ENCODE measurements at regions not wholly inside any gene's neighbourhood (a gene's known extent, or its start where the extent isn't known, plus 50 kb on each side); places are given as distances from the start of the nearest gene placed in this dataset.

DNA sequence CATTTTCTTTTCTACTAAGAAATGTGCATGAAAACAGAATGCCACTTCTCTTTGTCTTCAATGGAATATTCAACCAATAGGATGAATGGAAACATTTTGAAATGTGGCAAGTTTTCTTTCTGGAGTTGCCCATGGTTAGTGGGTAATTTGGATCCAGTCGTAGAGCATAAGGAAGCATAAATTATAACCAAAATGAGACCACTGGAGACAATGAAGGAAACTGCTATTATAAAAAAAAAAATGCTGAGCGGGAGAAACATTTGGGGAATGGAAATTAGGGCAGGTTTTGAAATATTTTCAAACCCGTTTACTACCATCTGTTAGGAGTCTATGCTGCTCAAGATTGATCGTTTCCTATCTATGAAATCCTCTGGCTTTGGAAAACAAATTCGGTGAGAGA lies 182.9 kb upstream of the PRKCQ start:
- TF ChIP-seq POLR2A (IDR thresholded peaks at IDR 0.05; ENCODE audit: low read length), result no peak
- no peak for TF ChIP-seq GATA1 (IDR thresholded peaks at IDR 0.05; ENCODE audit: low read depth, low read length)
- DNase-seq, result no peak

DNA sequence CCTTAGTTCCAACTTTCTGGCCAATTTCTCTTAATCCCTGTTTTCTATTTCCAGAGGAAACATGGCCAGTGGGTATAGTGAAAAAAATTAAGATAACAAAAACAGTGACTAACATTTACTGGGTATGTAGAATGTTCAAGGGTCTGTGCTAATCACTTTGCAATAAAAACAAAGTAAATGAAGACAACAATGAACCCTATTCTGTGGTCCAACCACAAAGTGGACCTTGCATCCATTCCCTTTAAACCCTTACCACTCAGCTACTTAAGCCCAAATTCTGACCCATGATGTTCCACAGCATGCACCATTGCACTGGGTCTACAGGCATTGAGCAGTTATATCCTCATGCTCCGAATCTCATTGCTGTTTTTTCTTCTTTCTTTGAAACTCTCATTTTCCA lies 179.9 kb upstream of the PRKCQ start:
- TF ChIP-seq GATA1 (IDR thresholded peaks at IDR 0.05; ENCODE audit: low read depth, low read length) (no peak), POLR2A (IDR thresholded peaks at IDR 0.05; ENCODE audit: low read length) (no peak)
- DNase-seq, result no peak

DNA sequence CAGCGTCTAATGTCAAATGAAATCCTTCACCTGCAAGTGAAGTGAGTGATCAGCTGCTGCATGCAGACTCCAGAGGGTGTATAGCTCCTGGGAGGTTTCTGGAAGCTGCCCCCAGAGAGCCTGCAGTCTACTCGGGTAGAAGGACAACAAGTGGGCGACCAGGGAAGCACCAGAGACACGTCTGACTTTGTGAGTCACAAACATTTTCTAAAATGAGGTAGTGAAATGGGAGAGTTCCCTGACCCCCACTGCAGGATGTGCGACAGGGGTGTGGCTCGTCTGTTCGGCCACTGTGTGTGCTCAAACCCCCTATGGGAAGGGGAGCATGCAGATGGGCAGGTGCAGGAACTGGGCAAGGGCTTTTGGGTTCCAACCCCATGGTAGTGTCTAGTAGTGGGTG lies 177.1 kb upstream of the PRKCQ start:
- no peak for TF ChIP-seq POLR2A (IDR thresholded peaks at IDR 0.05; ENCODE audit: low read length)
- no peak for TF ChIP-seq GATA1 (IDR thresholded peaks at IDR 0.05; ENCODE audit: low read depth, low read length)
- DNase-seq, result no peak

DNA sequence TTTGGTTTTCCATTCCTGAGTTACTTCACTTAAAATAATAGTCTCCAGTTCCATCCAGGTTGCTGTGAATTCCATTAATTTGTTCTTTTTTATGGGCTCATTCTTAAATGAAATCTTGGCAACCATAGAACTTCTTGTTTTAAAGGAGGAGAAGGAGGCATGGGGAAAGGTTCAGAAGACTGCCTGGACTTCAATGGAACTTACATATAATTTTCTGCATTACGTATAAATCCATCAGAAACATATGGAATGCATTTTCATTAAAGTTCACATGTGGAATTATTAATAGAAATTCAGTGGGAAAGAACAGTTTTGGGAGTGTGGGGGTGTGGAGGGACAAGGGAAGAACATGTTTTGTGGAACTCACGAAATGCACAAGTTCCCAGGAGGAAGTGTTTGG lies 176.6 kb upstream of the PRKCQ start:
- no peak for DNase-seq
- TF ChIP-seq GATA1 (IDR thresholded peaks at IDR 0.05; ENCODE audit: low read depth, low read length) (no peak), POLR2A (IDR thresholded peaks at IDR 0.05; ENCODE audit: low read length) (no peak)

DNA sequence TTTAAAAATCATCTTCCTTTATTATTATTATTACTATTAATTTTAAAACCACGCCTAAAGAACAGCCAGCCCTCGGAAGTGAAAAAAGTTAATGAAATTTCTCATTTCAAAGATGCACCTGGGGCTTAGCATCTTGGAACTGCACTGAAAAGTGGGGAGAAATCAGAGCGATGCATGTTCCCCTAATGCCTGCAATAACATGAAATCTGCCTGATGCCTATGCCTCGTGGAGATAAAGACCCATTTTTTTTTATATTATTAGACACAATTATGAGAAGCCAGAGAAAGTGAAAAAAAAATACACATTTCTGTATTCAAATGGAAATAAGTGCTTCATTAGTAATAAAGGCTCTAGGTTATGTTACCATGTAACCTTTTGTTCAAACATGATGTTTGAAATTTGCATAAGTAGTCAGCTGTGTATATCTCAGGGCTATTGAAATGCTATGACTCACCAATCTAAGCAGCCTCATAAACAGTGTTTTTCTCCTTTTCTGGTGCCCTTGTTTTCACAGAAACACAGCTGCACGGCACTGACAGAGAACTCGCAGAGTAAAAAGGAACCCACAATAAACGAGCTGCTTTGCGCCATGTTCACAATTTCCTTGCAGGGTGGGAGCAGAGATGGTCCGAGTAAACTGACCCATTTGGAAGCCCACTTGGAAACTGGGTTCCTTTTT lies 175.8 kb upstream of the PRKCQ start:
- no peak for TF ChIP-seq GATA1 (IDR thresholded peaks at IDR 0.05; ENCODE audit: low read depth, low read length)
- TF ChIP-seq POLR2A (IDR thresholded peaks at IDR 0.05; ENCODE audit: low read length), result no peak
- no peak for DNase-seq

DNA sequence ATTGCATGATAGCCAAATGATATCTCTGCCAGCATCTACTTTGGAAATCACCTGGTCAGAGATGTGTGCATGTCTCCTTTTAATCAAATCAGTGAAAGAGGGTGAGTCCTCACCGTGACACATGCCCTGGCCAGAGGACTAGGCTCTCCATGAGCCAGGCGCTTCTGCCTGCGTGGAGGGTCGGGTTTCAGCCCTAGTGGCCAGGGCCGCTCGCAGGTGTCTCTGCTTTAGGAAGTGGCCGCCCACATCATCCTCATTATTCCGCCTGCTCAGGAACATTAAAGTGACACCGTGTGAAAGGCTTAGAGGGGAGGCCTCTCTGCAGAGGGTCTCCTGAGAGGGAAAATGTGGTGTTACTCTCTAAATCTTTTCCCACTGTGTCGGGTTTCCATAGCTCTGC lies 173.6 kb upstream of the PRKCQ start:
- TF ChIP-seq POLR2A (IDR thresholded peaks at IDR 0.05; ENCODE audit: low read length) (no peak), GATA1 (IDR thresholded peaks at IDR 0.05; ENCODE audit: low read depth, low read length) (no peak)

DNA sequence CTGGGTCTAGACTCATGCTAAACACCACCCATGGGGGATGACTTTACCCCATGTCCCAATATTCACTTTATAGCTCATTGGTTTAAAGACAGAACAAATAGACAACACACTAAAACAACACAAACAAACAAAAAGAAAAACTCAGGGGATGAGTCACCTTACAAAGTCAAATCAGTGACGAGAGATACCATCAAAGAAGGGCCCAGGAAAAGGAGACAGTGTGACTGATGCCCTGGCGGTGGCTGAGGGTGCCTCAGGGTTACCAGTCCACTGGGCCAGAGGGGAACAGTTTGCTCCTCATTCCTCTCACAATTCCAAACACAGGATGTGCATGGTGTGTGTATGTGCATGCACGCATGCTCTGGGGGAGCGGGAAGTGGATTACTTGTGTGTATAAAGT lies 171.3 kb upstream of the PRKCQ start:
- no peak for DNase-seq
- TF ChIP-seq POLR2A (IDR thresholded peaks at IDR 0.05; ENCODE audit: low read length) (no peak), GATA1 (IDR thresholded peaks at IDR 0.05; ENCODE audit: low read depth, low read length) (no peak)

More for the DNA sequence above, 173.6 kb upstream of the PRKCQ start:
- DNase-seq, result no peak

DNA sequence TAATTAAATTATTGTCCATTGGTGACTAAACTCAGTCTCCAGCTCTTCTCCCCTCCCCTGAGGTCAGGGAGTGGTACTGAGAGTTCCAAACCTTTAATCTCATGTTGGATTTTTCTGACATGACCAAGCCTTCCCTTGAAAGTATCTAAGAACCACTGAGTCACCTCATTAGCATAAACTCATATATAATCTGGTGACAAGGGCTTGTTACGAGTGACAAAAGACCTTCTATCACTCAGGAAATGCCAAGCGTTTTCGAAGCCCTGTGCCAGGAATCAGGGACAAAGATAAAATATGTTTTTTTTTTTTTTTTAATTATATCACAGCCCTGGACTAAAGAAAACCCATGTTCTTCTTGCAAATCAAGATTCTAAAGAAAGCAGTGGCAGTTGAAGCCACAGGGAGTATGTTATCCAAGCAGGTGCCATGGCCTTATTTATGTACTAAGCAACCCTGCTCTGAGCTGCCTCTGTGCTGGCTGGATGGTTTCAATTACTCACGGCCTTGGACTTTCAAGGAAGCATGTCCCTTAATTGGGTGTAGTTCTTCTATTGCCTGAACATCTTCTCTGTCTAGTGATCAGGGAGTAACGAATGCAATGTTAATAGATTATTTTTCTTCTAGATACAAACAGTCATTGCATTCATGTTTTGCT lies 169.0 kb upstream of the PRKCQ start:
- TF ChIP-seq POLR2A (IDR thresholded peaks at IDR 0.05; ENCODE audit: low read length) (no peak), GATA1 (IDR thresholded peaks at IDR 0.05; ENCODE audit: low read depth, low read length) (no peak)
- DNase-seq, result no peak

DNA sequence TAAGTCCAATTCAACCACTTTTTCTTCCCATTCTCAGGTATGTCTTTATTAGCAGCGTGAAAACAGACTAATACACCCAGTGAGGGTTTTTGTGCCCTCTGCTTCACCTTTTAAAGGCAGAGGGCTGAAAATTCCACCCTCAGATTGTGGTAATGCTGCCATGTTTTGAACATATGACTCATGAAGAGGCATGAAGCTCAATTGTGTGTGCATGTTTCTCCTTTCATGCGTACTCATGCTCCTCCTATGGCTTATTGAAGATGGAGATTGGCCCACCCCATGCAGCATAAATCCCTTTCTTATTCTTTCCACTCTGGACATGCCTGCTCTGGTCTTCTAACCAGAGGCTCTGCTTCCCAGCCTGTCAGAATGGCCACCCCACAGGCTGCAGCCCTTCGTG lies 168.0 kb upstream of the PRKCQ start:
- no peak for DNase-seq
- TF ChIP-seq GATA1 (IDR thresholded peaks at IDR 0.05; ENCODE audit: low read depth, low read length) (no peak), POLR2A (IDR thresholded peaks at IDR 0.05; ENCODE audit: low read length) (no peak)

DNA sequence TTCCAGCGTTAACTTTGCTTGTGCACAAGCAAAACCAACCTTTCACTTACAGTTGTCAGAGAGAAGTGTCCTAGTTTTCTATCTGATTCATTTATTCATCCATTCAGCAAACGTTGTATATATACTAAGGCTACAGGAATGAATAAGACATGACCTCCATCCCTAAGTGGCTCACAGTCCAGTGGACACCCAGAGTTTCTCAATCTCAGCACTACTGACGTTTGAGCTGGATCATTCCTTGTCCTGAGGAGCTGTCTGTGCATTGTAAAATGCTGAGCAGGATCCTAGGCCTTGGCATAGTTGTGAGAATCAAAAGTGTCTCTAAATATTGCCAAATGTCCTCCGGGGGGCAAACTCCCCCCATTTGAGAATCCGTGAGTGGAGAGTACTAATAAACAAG lies 166.7 kb upstream of the PRKCQ start:
- no peak for DNase-seq
- TF ChIP-seq GATA1 (IDR thresholded peaks at IDR 0.05; ENCODE audit: low read depth, low read length) (no peak), POLR2A (IDR thresholded peaks at IDR 0.05; ENCODE audit: low read length) (no peak)

DNA sequence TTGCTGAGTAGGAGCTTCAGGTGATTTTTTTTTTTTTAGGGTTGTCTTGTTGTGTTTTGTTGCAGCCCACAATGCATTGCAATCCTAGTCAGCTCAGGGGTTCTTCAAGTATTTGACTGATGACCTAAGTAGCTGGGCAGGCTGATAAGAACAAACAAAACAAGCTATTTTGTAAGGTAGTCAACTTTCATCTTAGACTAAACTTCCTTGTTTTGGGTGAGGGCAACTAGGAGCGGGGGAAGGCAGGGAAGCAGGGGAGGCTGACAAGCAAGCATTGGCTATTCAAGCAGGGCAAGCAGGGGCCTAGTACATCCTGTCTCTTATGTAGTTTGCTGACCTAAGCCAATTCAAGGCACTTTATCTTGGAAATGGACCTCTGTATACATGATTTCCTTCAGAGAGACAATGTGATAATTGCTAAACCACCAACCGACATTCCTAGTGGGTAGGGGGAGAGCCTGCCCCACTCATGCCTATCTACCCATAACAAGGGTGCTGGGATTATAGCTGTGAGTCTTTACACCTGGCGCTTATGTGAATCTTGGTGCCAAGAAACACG lies 163.3 kb upstream of the PRKCQ start:
- no peak for DNase-seq
- TF ChIP-seq POLR2A (IDR thresholded peaks at IDR 0.05; ENCODE audit: low read length) (no peak), GATA1 (IDR thresholded peaks at IDR 0.05; ENCODE audit: low read depth, low read length) (no peak)

DNA sequence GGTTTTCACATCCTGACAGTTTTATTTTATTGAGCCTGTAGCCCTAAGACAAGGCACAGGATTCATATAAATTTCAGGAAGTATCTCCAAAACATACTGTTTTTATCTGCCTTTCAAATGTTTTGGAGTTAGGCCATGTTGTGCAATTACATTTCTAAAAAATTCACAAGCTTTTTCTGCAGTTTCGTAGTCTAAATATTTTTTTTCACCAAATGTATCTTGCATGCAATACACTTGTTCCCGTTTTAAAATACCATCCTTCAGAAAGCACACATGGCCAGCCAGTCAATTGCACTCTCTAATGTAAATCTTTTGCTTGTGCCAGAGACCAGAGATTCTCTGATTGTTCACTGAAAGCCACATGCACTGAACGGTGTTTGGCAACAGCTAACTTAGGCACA lies 161.5 kb upstream of the PRKCQ start:
- DNase-seq, result no peak
- TF ChIP-seq POLR2A (IDR thresholded peaks at IDR 0.05; ENCODE audit: low read length), result no peak
- no peak for TF ChIP-seq GATA1 (IDR thresholded peaks at IDR 0.05; ENCODE audit: low read depth, low read length)

DNA sequence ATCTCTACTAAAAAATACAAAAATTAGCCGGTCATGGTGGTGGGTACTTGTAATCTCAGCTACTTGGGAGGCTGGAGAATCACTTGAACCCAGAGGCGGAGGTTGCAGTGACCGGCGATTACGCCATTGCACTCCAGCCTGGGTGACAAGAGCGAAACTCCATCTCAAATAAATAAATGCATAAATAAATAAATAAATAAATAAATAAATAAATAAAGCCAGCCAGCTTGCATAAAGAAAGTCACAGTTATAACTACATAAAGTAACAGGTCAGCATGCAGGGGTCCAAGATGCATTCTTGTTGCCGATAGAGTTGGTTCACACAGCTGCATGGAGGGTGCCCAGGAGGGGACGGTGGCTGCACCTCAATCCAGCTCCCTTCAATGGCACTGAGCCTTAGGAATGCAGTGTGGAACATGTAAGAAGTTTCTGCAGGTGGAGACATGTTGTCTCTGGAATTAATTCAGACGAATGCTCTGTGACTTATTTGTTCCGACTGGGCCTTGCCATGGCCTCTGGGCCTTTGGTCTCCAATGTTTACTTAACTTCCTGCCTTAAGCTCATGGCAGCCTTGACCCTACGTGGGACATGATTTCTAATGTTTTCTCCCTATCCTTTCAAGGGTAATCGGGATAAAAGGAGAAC lies 159.6 kb upstream of the PRKCQ start:
- no peak for TF ChIP-seq POLR2A (IDR thresholded peaks at IDR 0.05; ENCODE audit: low read length)
- no peak for TF ChIP-seq GATA1 (IDR thresholded peaks at IDR 0.05; ENCODE audit: low read depth, low read length)
- no peak for DNase-seq

DNA sequence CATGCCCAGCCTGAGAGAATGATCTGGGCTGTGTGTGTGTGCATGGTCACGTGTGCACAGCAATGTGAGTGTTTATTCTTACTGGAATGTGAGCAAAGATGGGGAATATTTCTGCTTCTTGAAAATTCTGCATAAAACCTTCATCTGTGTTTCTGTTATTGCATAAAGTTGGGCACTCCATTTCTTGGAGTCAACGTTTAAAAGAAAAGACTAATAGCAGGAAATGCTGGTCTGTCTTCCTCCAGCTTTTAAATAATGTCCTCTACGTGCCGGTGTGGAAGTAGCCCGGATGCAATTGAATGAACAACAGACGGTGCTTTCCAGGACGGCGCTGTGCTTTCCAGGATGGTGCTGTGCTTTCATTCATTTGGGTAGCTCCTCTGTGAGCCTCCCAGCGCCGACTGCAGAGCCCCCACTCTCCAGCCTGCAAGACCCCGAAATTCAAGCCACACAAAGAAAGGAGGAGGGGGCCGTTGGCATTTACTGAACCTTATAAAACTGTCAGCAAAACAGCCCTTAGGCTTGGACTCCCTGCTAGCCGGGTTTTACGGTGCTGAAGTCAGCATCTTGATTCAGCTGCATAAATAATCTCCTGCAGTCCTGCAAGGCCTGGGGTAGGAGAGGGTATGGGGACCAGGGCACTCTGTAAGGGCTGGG lies 158.2 kb upstream of the PRKCQ start:
- TF ChIP-seq POLR2A (IDR thresholded peaks at IDR 0.05; ENCODE audit: low read length), result no peak
- no peak for TF ChIP-seq GATA1 (IDR thresholded peaks at IDR 0.05; ENCODE audit: low read depth, low read length)
- DNase-seq, result no peak

All from erythroblast (primary cell).